ENCODE measurements at regions not wholly inside any gene's neighbourhood (a gene's known extent, or its start where the extent isn't known, plus 50 kb on each side); places are given as distances from the start of the nearest gene placed in this dataset.

GRCh38 chr3:102025606-102026270 is 176.4 kb downstream of the NFKBIZ start:
- Histone ChIP-seq H3K4me1 (ENCODE audit: low read depth) (no peaks in the 10 kb centered on the region), H3K4me3 (no peak overlapping the region), H3K27me3 (no peaks in the 10 kb centered on the region), H3K27ac (no peak overlapping the region), H3K9me3 (ENCODE audit: low read depth) (no peaks in the 10 kb centered on the region), H3K36me3 (no peaks in the 10 kb centered on the region)
- DNase-seq (ENCODE audit: low read depth in 1 of 2, low spot score in 1 of 2): no peak
- TF ChIP-seq, protein P1, sequence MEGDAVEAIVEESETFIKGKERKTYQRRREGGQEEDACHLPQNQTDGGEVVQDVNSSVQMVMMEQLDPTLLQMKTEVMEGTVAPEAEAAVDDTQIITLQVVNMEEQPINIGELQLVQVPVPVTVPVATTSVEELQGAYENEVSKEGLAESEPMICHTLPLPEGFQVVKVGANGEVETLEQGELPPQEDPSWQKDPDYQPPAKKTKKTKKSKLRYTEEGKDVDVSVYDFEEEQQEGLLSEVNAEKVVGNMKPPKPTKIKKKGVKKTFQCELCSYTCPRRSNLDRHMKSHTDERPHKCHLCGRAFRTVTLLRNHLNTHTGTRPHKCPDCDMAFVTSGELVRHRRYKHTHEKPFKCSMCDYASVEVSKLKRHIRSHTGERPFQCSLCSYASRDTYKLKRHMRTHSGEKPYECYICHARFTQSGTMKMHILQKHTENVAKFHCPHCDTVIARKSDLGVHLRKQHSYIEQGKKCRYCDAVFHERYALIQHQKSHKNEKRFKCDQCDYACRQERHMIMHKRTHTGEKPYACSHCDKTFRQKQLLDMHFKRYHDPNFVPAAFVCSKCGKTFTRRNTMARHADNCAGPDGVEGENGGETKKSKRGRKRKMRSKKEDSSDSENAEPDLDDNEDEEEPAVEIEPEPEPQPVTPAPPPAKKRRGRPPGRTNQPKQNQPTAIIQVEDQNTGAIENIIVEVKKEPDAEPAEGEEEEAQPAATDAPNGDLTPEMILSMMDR (IDR thresholded peaks at IDR 0.05; ENCODE audit: low read depth, low read length): no peak

DNA sequence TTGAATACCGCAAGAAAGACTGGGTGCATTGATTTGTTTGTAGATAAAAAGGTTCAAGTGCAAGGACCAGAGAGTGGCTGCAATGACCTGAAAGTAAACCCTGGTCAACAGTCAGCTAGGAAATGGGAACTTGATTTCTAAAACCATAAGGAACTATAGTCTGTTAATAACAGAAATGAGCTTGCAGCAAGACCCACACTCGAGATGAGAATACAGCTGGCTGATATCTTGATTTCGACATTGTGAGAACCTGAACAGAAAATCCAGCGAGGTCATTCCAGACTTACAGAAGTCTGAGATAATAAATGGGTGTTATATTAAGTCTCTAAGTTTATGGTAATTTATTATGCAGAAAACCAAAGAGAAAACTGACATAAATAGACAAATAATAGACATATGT is 177.3 kb downstream of the NFKBIZ start:
- no peaks in the 10 kb centered on the region for H3K9me3 ChIP-seq (ENCODE audit: low read depth)
- TF ChIP-seq, protein P1 (IDR thresholded peaks at IDR 0.05; ENCODE audit: low read depth, low read length): no peak
- DNase-seq (ENCODE audit: low read depth in 1 of 2, low spot score in 1 of 2): peak in 1 of 2 donors; percentile 4
- H3K4me1 ChIP-seq (ENCODE audit: low read depth): no peaks in the 10 kb centered on the region
- no peak overlapping the region for H3K27ac ChIP-seq
- no peak overlapping the region for H3K4me3 ChIP-seq
- H3K36me3 ChIP-seq: no peaks in the 10 kb centered on the region
- no peaks in the 10 kb centered on the region for H3K27me3 ChIP-seq

- TF ChIP-seq, protein P1 (IDR thresholded peaks at IDR 0.05; ENCODE audit: low read depth, low read length): no peak
- no peak overlapping the region for H3K4me3 ChIP-seq
- no peaks in the 10 kb centered on the region for H3K9me3 ChIP-seq (ENCODE audit: low read depth)
- H3K4me1 ChIP-seq (ENCODE audit: low read depth): no peaks in the 10 kb centered on the region
- H3K27ac ChIP-seq: no peak overlapping the region
- no peaks in the 10 kb centered on the region for H3K27me3 ChIP-seq
- no peaks in the 10 kb centered on the region for H3K36me3 ChIP-seq
- DNase-seq (ENCODE audit: low read depth in 1 of 2, low spot score in 1 of 2): no peak
These were observed 181.3 kb downstream of the NFKBIZ start for GRCh38 chr3:102030661-102031060.

GRCh38 chr3:102031834-102032233 is 182.5 kb downstream of the NFKBIZ start:
- DNase-seq (ENCODE audit: low read depth in 1 of 2, low spot score in 1 of 2): no peak
- H3K9me3 ChIP-seq (ENCODE audit: low read depth): no peaks in the 10 kb centered on the region
- no peaks in the 10 kb centered on the region for H3K27me3 ChIP-seq
- H3K4me3 ChIP-seq: no peak overlapping the region
- H3K36me3 ChIP-seq: no peaks in the 10 kb centered on the region
- no peaks in the 10 kb centered on the region for H3K4me1 ChIP-seq (ENCODE audit: low read depth)
- TF ChIP-seq, protein P1 (IDR thresholded peaks at IDR 0.05; ENCODE audit: low read depth, low read length): no peak
- no peak overlapping the region for H3K27ac ChIP-seq

DNA sequence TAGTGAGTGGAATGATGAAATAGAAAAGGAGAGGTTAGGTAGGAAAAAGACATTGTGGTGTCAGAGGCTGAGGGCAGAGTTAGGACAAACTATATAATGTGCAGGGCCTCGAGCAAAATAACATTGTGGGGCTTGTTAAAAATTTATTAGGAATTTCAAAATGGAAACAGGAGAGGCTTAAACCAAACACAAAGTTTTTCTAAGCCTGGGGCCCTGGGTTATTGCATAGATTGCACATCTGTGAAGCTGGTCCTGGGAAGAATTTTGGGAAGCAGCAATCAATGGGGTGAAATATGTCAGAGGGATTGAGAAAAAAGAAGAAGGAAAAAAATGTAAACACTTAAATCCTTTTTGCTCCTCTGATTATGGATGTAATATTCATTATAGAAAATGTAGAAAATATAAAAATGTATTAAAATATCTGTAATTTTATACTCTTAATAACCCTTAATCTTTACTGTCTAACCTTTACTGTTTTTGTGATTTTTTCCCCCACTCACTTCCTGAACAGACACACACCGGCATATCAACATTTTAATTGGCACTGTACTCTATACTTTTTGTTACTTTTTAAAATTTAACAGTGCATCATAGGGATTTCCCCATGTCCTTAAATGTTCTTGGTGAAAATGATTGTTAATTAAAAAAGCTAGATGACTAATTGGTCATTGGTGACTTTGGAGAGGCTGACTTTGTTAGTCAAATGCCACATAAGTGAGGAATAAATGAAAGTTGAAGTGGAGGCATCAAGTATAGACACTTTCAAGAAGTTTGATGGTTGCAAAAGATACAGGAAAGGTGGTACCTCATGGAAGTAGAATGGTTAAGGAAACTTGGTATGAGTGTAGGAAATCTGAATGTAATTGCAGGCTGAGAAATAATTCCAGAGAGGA is 183.4 kb downstream of the NFKBIZ start:
- H3K4me3 ChIP-seq: no peak overlapping the region
- DNase-seq (ENCODE audit: low read depth in 1 of 2, low spot score in 1 of 2): no peak
- H3K36me3 ChIP-seq: no peaks in the 10 kb centered on the region
- no peak overlapping the region for H3K27ac ChIP-seq
- H3K27me3 ChIP-seq: no peaks in the 10 kb centered on the region
- TF ChIP-seq, protein P1 (IDR thresholded peaks at IDR 0.05; ENCODE audit: low read depth, low read length): no peak
- no peaks in the 10 kb centered on the region for H3K9me3 ChIP-seq (ENCODE audit: low read depth)
- no peaks in the 10 kb centered on the region for H3K4me1 ChIP-seq (ENCODE audit: low read depth)

All from cardiac muscle cell (in vitro differentiated cells and primary cell).